ENCODE measurements at regions not wholly inside any gene's neighbourhood (a gene's known extent, or its start where the extent isn't known, plus 50 kb on each side); places are given as distances from the start of the nearest gene placed in this dataset.

GRCh38 chr11:134488512-134488911, 76.5 kb upstream of the B3GAT1 start:
- TF ChIP-seq, protein P1, sequence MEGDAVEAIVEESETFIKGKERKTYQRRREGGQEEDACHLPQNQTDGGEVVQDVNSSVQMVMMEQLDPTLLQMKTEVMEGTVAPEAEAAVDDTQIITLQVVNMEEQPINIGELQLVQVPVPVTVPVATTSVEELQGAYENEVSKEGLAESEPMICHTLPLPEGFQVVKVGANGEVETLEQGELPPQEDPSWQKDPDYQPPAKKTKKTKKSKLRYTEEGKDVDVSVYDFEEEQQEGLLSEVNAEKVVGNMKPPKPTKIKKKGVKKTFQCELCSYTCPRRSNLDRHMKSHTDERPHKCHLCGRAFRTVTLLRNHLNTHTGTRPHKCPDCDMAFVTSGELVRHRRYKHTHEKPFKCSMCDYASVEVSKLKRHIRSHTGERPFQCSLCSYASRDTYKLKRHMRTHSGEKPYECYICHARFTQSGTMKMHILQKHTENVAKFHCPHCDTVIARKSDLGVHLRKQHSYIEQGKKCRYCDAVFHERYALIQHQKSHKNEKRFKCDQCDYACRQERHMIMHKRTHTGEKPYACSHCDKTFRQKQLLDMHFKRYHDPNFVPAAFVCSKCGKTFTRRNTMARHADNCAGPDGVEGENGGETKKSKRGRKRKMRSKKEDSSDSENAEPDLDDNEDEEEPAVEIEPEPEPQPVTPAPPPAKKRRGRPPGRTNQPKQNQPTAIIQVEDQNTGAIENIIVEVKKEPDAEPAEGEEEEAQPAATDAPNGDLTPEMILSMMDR (IDR thresholded peaks at IDR 0.05) = no peak
- no peak for TF ChIP-seq POLR2A (IDR thresholded peaks at IDR 0.05)

All from right lobe of liver (tissue), 4 donors.